ENCODE measurements at regions not wholly inside any gene's neighbourhood (a gene's known extent, or its start where the extent isn't known, plus 50 kb on each side); places are given as distances from the start of the nearest gene placed in this dataset.

GRCh38 chr3:153043729-153044328 lies 118.2 kb upstream of the RAP2B start:
- no peaks in the 10 kb centered on the region for H3K9me3 Mint-ChIP-seq
- H2AFZ ChIP-seq: no peak overlapping the region
- H3K79me2 ChIP-seq (replicated peaks; ENCODE audit: insufficient read depth): no peaks in the 10 kb centered on the region
- DNase-seq (ENCODE audit: low spot score) (no peak), ATAC-seq (no peak)
- H3K36me3 ChIP-seq (ENCODE audit: insufficient read depth): no peaks in the 10 kb centered on the region
- H3K4me1 ChIP-seq (ENCODE audit: insufficient read depth): no peaks in the 10 kb centered on the region
- H3K4me1 Mint-ChIP-seq: 0 out of 3 replicates have a peak, but pooled peaks cover 3% of the 10 kb centered on the region
- H3K4me3 ChIP-seq: no peak overlapping the region
- no peaks in the 10 kb centered on the region for H3K27me3 Mint-ChIP-seq (ENCODE audit: insufficient read depth, low read depth, poor library complexity)
- no peaks in the 10 kb centered on the region for H3K27me3 ChIP-seq (ENCODE audit: insufficient read depth)
- H3K9me2 ChIP-seq (ENCODE audit: insufficient read depth): no peaks in the 10 kb centered on the region
- H3K4me3 Mint-ChIP-seq: no peak overlapping the region
- no peaks in the 10 kb centered on the region for H4K20me1 ChIP-seq (replicated peaks; ENCODE audit: insufficient read depth)
- H3K27ac ChIP-seq (ENCODE audit: low read depth): no peak overlapping the region
- no peak for TF ChIP-seq ZNF114 (CRISPR knock-in tag; IDR thresholded peaks at IDR 0.05)
- TF ChIP-seq REST (IDR thresholded peaks at IDR 0.05; ENCODE audit: unreplicated experiment): no peak
- no peaks in the 10 kb centered on the region for H3K36me3 Mint-ChIP-seq (ENCODE audit: low read depth)
- no peak overlapping the region for H3K4me2 ChIP-seq
- no peak overlapping the region; the same call in 1 of the 2 replicates for H3K27ac Mint-ChIP-seq
- no peaks in the 10 kb centered on the region for H3F3A ChIP-seq (replicated peaks; ENCODE audit: low read depth)

GRCh38 chr3:153045150-153045549 lies 116.9 kb upstream of the RAP2B start:
- Mint-ChIP-seq H3K9me3 (no peaks in the 10 kb centered on the region), H3K4me3 (no peak overlapping the region), H3K4me1 (0 out of 3 replicates have a peak, but pooled peaks cover 3% of the 10 kb centered on the region), H3K27ac (no peak overlapping the region), H3K27me3 (ENCODE audit: insufficient read depth, low read depth, poor library complexity) (no peaks in the 10 kb centered on the region), H3K36me3 (ENCODE audit: low read depth) (no peaks in the 10 kb centered on the region)
- Histone ChIP-seq H3K4me3 (no peak overlapping the region), H3K4me2 (no peak overlapping the region), H3F3A (replicated peaks; ENCODE audit: low read depth) (no peaks in the 10 kb centered on the region), H3K27me3 (ENCODE audit: insufficient read depth) (no peaks in the 10 kb centered on the region), H3K36me3 (ENCODE audit: insufficient read depth) (no peaks in the 10 kb centered on the region), H3K4me1 (ENCODE audit: insufficient read depth) (no peaks in the 10 kb centered on the region), H3K79me2 (replicated peaks; ENCODE audit: insufficient read depth) (no peaks in the 10 kb centered on the region), H3K9me2 (ENCODE audit: insufficient read depth) (no peaks in the 10 kb centered on the region), H4K20me1 (replicated peaks; ENCODE audit: insufficient read depth) (no peaks in the 10 kb centered on the region), H3K27ac (ENCODE audit: low read depth) (no peak overlapping the region), H2AFZ (no peak overlapping the region)
- TF ChIP-seq ETS1 (IDR thresholded peaks at IDR 0.05): no peak
- DNase-seq (ENCODE audit: low spot score) (no peak), ATAC-seq (no peak)

GRCh38 chr3:153050978-153051377 lies 111.0 kb upstream of the RAP2B start:
- Histone ChIP-seq H3K27ac (ENCODE audit: low read depth) (no peak overlapping the region), H3K36me3 (ENCODE audit: insufficient read depth) (no peaks in the 10 kb centered on the region), H3K4me2 (no peak overlapping the region), H3K79me2 (replicated peaks; ENCODE audit: insufficient read depth) (no peaks in the 10 kb centered on the region), H3K4me1 (ENCODE audit: insufficient read depth) (no peaks in the 10 kb centered on the region), H3K27me3 (ENCODE audit: insufficient read depth) (no peaks in the 10 kb centered on the region), H3K4me3 (no peak overlapping the region), H3F3A (replicated peaks; ENCODE audit: low read depth) (no peaks in the 10 kb centered on the region), H2AFZ (peak overlapping the region; percentile 18; the same call in 1 of the 2 replicates), H3K9me2 (ENCODE audit: insufficient read depth) (peaks cover 4% of the 10 kb centered on the region; the same call in 1 of the 2 replicates), H4K20me1 (replicated peaks; ENCODE audit: insufficient read depth) (no peaks in the 10 kb centered on the region)
- ATAC-seq (no peak), DNase-seq (ENCODE audit: low spot score) (no peak)
- H3K27ac Mint-ChIP-seq: no peak overlapping the region
- H3K4me3 Mint-ChIP-seq: no peak overlapping the region
- H3K36me3 Mint-ChIP-seq (ENCODE audit: low read depth): no peaks in the 10 kb centered on the region
- H3K9me3 Mint-ChIP-seq: 0 out of 3 replicates have a peak, but pooled peaks cover under 1% of the 10 kb centered on the region
- H3K27me3 Mint-ChIP-seq (ENCODE audit: insufficient read depth, low read depth, poor library complexity): no peaks in the 10 kb centered on the region
- H3K4me1 Mint-ChIP-seq: no peaks in the 10 kb centered on the region
- no peak for TF ChIP-seq ETS1 (IDR thresholded peaks at IDR 0.05)
- no peak for TF ChIP-seq JUNB (IDR thresholded peaks at IDR 0.05; ENCODE audit: unreplicated experiment)
- TF ChIP-seq POLR2AphosphoS5 (IDR thresholded peaks at IDR 0.05; ENCODE audit: low read depth): no peak
- TF ChIP-seq EZH2 (IDR thresholded peaks at IDR 0.05; ENCODE audit: low read depth, unreplicated experiment): no peak
- no peak for TF ChIP-seq STAT1 (IDR thresholded peaks at IDR 0.05; ENCODE audit: unreplicated experiment)
- TF ChIP-seq CTCF (conservative IDR thresholded peaks at IDR 0.05; ENCODE audit: low read depth in 2 of 2): no peak
- TF ChIP-seq NANOG (IDR thresholded peaks at IDR 0.05; ENCODE audit: borderline replicate concordance): no peak

Measured in GM23338 (cell line).